ENCODE measurements at regions not wholly inside any gene's neighbourhood (a gene's known extent, or its start where the extent isn't known, plus 50 kb on each side); places are given as distances from the start of the nearest gene placed in this dataset.
A peak's percentile ranks its signal among the peaks of the same experiment; 100 is the strongest.

DNA sequence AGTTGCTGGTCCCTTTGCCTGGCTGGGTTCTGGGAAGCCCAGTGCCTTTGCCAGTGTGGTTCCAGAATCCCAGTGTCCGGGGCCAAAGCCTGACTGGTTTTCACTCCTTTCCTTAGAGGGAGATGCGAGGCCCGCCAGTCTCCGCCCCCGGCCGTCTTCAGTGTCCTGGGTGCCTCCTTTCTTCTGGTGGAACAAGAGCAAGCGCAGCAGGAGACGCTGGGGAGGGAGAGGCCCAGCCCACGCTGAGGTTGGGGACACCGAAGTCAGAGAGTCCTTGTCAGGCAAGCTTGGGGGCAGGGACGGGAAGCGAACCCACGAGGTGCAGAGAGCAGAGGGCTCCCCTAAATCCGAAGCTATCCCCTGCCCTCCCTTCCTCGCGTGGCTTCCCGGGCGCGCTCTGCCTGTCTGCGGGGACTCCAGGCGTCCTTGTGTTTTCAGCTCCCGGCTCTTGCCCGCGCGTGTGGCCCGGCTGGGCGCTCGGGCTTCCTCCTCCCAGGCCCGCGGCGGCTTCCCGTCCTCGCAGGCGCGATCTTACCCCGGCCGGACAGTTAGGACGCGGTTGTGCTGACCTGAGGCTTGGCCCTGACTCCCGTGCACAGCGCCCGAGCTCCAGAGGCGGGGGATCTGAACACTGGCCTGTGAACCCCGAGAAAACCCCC is 60.6 kb upstream of the UBE3C start:
- Histone ChIP-seq H4K20me1 (ENCODE audit: insufficient read depth, low read length) (no peaks in the 10 kb centered on the region), H2AK9ac (replicated peaks; ENCODE audit: low read depth, low read length, poor library complexity) (no peak overlapping the region), H3K27ac (ENCODE audit: insufficient read depth, low read length) (no peak overlapping the region), H4K91ac (ENCODE audit: insufficient read depth, low read depth, low read length) (no peak overlapping the region), H2BK15ac (ENCODE audit: low read depth, low read length) (no peak overlapping the region), H3K4ac (ENCODE audit: low read depth, low read length) (no peak overlapping the region), H3K18ac (ENCODE audit: low read depth, low read length) (no peak overlapping the region), H3K14ac (replicated peaks; ENCODE audit: low read depth, low read length) (no peak overlapping the region), H3K9me1 (ENCODE audit: insufficient read depth, low read length) (no peaks in the 10 kb centered on the region), H2BK120ac (ENCODE audit: low read depth, low read length) (no peak overlapping the region), H3K36me3 (ENCODE audit: control insufficient read depth, insufficient read depth, low read length) (no peaks in the 10 kb centered on the region), H3K4me2 (ENCODE audit: low read depth, low read length) (peak overlapping the region; percentile 74), H3K9ac (ENCODE audit: low read depth, low read length) (no peak overlapping the region), H3K23ac (ENCODE audit: low read depth, low read length) (no peak overlapping the region), H2AFZ (replicated peaks; ENCODE audit: low read length, poor library complexity) (peak overlapping the region; percentile 81), H2AK5ac (ENCODE audit: low read depth, low read length) (no peak overlapping the region), H2BK5ac (ENCODE audit: low read depth, low read length, poor library complexity, severe bottlenecking) (no peak overlapping the region), H3K4me3 (ENCODE audit: insufficient read depth, low read depth, low read length) (peak overlapping the region; percentile 19; the same call in 1 of the 2 replicates), H3K9me3 (ENCODE audit: control insufficient read depth, insufficient read depth, low read length) (no peaks in the 10 kb centered on the region; the same call in 1 of the 2 replicates), H3K27me3 (ENCODE audit: control insufficient read depth, insufficient read depth, low read length) (peaks cover 25% of the 10 kb centered on the region), H3K4me1 (ENCODE audit: control insufficient read depth, insufficient read depth, low read length) (no peaks in the 10 kb centered on the region), H2BK20ac (ENCODE audit: low read depth, low read length) (no peak overlapping the region), H3K56ac (ENCODE audit: extremely low read depth, insufficient read depth, low read length) (no peak overlapping the region), H4K8ac (ENCODE audit: low read depth in 2 of 2, low read length in 2 of 2) (no peak overlapping the region), H4K5ac (ENCODE audit: low read depth, low read length) (no peak overlapping the region), H3K79me1 (ENCODE audit: low read depth in 1 of 2, low read length in 2 of 2) (no peaks in the 10 kb centered on the region)
- ChIA-PET POLR2A (ENCODE audit: unreplicated experiment) (interaction anchor here (0.6 kb wide), 1 partner anchor 127 kb away, joined by 3 read pairs; no protein-coding TSS in a partner anchor), CTCF (interaction anchor here (1.5 kb wide), 1 partner anchor 49 kb away, joined by 3 read pairs; no protein-coding TSS in a partner anchor)
- WGBS, 2 experiments (ENCODE audit: extremely low coverage in 2 of 2, insufficient read length in 1 of 2): 6% methylated on average over 8 of the region's 44 CpGs; no CpG with 5 or more reads in 1 of the 2 experiments
- no peak for DNase-seq
- TF ChIP-seq, protein P1, sequence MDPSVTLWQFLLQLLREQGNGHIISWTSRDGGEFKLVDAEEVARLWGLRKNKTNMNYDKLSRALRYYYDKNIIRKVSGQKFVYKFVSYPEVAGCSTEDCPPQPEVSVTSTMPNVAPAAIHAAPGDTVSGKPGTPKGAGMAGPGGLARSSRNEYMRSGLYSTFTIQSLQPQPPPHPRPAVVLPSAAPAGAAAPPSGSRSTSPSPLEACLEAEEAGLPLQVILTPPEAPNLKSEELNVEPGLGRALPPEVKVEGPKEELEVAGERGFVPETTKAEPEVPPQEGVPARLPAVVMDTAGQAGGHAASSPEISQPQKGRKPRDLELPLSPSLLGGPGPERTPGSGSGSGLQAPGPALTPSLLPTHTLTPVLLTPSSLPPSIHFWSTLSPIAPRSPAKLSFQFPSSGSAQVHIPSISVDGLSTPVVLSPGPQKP (IDR thresholded peaks at IDR 0.05; ENCODE audit: borderline replicate concordance, low read depth, low read length): no peak
- TF ChIP-seq CEBPB (IDR thresholded peaks at IDR 0.05; ENCODE audit: low read depth, low read length): no peak
- no peak for TF ChIP-seq RAD21 (IDR thresholded peaks at IDR 0.05; ENCODE audit: low read length)
- TF ChIP-seq MXI1 (IDR thresholded peaks at IDR 0.05; ENCODE audit: borderline replicate concordance, low read depth, low read length): no peak
- TF ChIP-seq, protein P2, sequence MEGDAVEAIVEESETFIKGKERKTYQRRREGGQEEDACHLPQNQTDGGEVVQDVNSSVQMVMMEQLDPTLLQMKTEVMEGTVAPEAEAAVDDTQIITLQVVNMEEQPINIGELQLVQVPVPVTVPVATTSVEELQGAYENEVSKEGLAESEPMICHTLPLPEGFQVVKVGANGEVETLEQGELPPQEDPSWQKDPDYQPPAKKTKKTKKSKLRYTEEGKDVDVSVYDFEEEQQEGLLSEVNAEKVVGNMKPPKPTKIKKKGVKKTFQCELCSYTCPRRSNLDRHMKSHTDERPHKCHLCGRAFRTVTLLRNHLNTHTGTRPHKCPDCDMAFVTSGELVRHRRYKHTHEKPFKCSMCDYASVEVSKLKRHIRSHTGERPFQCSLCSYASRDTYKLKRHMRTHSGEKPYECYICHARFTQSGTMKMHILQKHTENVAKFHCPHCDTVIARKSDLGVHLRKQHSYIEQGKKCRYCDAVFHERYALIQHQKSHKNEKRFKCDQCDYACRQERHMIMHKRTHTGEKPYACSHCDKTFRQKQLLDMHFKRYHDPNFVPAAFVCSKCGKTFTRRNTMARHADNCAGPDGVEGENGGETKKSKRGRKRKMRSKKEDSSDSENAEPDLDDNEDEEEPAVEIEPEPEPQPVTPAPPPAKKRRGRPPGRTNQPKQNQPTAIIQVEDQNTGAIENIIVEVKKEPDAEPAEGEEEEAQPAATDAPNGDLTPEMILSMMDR (conservative IDR thresholded peaks at IDR 0.05; ENCODE audit: low read depth, low read length): no peak
- no peak for TF ChIP-seq POLR2A (IDR thresholded peaks at IDR 0.05; ENCODE audit: low read depth, low read length)
- TF ChIP-seq SMC3 (IDR thresholded peaks at IDR 0.05; ENCODE audit: low read depth, low read length): no peak
- TF ChIP-seq MAFK (IDR thresholded peaks at IDR 0.05; ENCODE audit: low read depth, low read length): no peak
- TF ChIP-seq CHD1 (IDR thresholded peaks at IDR 0.05; ENCODE audit: low read depth, low read length): no peak
- no peak for TF ChIP-seq BHLHE40 (IDR thresholded peaks at IDR 0.05; ENCODE audit: low read depth, low read length)
- no peak for TF ChIP-seq NFE2L2 (IDR thresholded peaks at IDR 0.05; ENCODE audit: low read depth, low read length)
- TF ChIP-seq RFX5 (IDR thresholded peaks at IDR 0.05; ENCODE audit: low read depth, low read length): no peak
- TF ChIP-seq, protein P3, sequence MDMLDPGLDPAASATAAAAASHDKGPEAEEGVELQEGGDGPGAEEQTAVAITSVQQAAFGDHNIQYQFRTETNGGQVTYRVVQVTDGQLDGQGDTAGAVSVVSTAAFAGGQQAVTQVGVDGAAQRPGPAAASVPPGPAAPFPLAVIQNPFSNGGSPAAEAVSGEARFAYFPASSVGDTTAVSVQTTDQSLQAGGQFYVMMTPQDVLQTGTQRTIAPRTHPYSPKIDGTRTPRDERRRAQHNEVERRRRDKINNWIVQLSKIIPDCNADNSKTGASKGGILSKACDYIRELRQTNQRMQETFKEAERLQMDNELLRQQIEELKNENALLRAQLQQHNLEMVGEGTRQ (IDR thresholded peaks at IDR 0.05; ENCODE audit: low read depth, low read length): no peak
- no peak for TF ChIP-seq RCOR1 (IDR thresholded peaks at IDR 0.05; ENCODE audit: insufficient replicate concordance, low read length)
- ATAC-seq (ENCODE audit: low read depth): peak; percentile 75
- BruUV-seq (replicated peaks): no TSS peak
- dilution Hi-C loops (cut with HindIII; ENCODE audit: low sequenced_read_pairs, unreplicated experiment): no loop called here
- in situ Hi-C loops (cut with MboI; ENCODE audit: low sequenced_read_pairs): no loop called here
- intact Hi-C loops (cut with micrococcal nuclease): no loop called here

All from IMR-90 (cell line).